K562 (cell line): ENCODE measurements at regions not wholly inside any gene's neighbourhood (a gene's known extent, or its start where the extent isn't known, plus 50 kb on each side); places are given as distances from the start of the nearest gene placed in this dataset.

Experiments used
- ATAC-seq: fragments of 200-7000 bp; cut with Tn5 transposase; 3 replicates; pipeline ENCODE4 v1.9.1; 2020; ENCODE audit warnings: moderate library complexity
- BruUV-seq: library from RNA; stranded (reverse); fragments of 400-500 nt; replicated peaks from 2 replicates; lab custom pipeline; 2021; lab: Mats Ljungman, UMichigan
- CTCF ChIA-PET: fragments of 300-600 bp; formaldehyde crosslinking; extraction: SDS; loops from one replicate; lab custom pipeline; 2021; ENCODE audit warnings: low intra/inter-chr PET ratio; lab: Yijun Ruan, JAX
- POLR2A ChIA-PET: fragments of 300-600, 350-650 bp; sonication (Branson Sonifier 250); formaldehyde crosslinking; extraction: SDS; loops from one replicate; lab custom pipeline; 2021; ENCODE audit warnings: antibody characterized with exemption, inconsistent platforms; lab: Yijun Ruan, JAX
- DNase-seq, 4 experiments: peaks; one replicate each; pipeline versions ENCODE4 v3.0.0 to v3.0.0-alpha.2; 2011 to 2018; ENCODE audit warnings: low spot score in 3 of 4, mixed read lengths in 3 of 4; ENCODE audit errors: extremely low read depth in 1 of 4
- FAIRE-seq: peaks from 2 replicates; lab custom pipeline; 2011; peaks lifted over from hg19 to GRCh38; lab: Jason Lieb, UNC
- H2AFZ ChIP-seq: 2 replicates; pipeline ENCODE4 v1.6.0; 2011; ENCODE audit warnings: low read depth, low read length, control low read depth, inconsistent platforms
- H3K27ac ChIP-seq: fragments of 200-600 bp; 3 replicates; pipeline ENCODE4 v1.8.0; 2011; ENCODE audit warnings: low read depth, mild to moderate bottlenecking, control low read depth, inconsistent platforms, low read length, moderate library complexity, mixed read lengths; ENCODE audit errors: extremely low read depth
- H3K27me3 ChIP-seq, 2 experiments: fragments of 300-600 bp in 1 of 2; 2 replicates in 1 of 2; 3 replicates in 1 of 2; pipeline versions ENCODE4 v1.6.0 to v1.8.0; 2011; ENCODE audit warnings: inconsistent platforms in 2 of 2, low read length in 2 of 2, mild to moderate bottlenecking in 1 of 2, mixed read lengths in 1 of 2, moderate library complexity in 1 of 2; ENCODE audit not compliant: control insufficient read depth in 2 of 2, insufficient read depth in 2 of 2
- H3K36me3 ChIP-seq: fragments of 300-600 bp; 3 replicates; pipeline ENCODE4 v1.8.0; 2011; ENCODE audit warnings: mild to moderate bottlenecking, low read length, inconsistent platforms; ENCODE audit not compliant: control insufficient read depth, insufficient read depth
- H3K4me1 ChIP-seq, 2 experiments: fragments of 200-600 bp in 1 of 2; replicated peaks in 1 of 2; 2 replicates in 1 of 2; 3 replicates in 1 of 2; pipeline versions ENCODE4 v1.5.1 to v1.8.0; 2011; ENCODE audit warnings: inconsistent platforms in 2 of 2, low read length in 2 of 2, mild to moderate bottlenecking in 1 of 2, mixed read lengths in 1 of 2, moderate library complexity in 1 of 2; ENCODE audit not compliant: control insufficient read depth in 2 of 2, insufficient read depth in 2 of 2
- H3K4me2 ChIP-seq: 2 replicates; pipeline ENCODE4 v1.6.1; 2011; ENCODE audit warnings: low read length, control low read depth, inconsistent platforms, mixed read lengths; ENCODE audit not compliant: insufficient read depth
- H3K4me3 ChIP-seq: fragments of 200-600 bp; sonication (generic), shearing (Covaris generic); 2 replicates; pipeline ENCODE4 v1.5.1; 2016; ENCODE audit warnings: control low read depth, inconsistent platforms
- H3K79me2 ChIP-seq: fragments of 200-600 bp; 3 replicates; pipeline ENCODE4 v1.8.0; 2011; ENCODE audit warnings: low read length, inconsistent platforms; ENCODE audit not compliant: control insufficient read depth, insufficient read depth
- H3K9ac ChIP-seq, 2 experiments: 2 replicates each; pipeline versions ENCODE4 v1.6.0 to v1.6.1; 2011; ENCODE audit warnings: low read depth in 2 of 2, low read length in 2 of 2, control low read depth in 1 of 2, inconsistent platforms in 1 of 2, mild to moderate bottlenecking in 1 of 2, mixed read lengths in 1 of 2; ENCODE audit not compliant: insufficient read depth in 1 of 2
- H3K9me1 ChIP-seq: one replicate; pipeline ENCODE4 v1.6.0; 2011; ENCODE audit warnings: inconsistent platforms, mild to moderate bottlenecking, low read length, moderate library complexity; ENCODE audit not compliant: control insufficient read depth, insufficient read depth
- H3K9me3 ChIP-seq: replicated peaks from 2 replicates; pipeline ENCODE4 v1.5.1; 2011; ENCODE audit warnings: low read depth, low read length, inconsistent platforms; ENCODE audit not compliant: control insufficient read depth, insufficient read depth
- H4K20me1 ChIP-seq: replicated peaks from 2 replicates; pipeline ENCODE4 v1.6.1; 2011; ENCODE audit warnings: low read length, inconsistent platforms, mixed read lengths; ENCODE audit not compliant: control insufficient read depth, insufficient read depth
- AFF4 ChIP-seq: sonication (generic); formaldehyde crosslinking; IDR thresholded peaks from 2 replicates; pipeline ENCODE4 v1.8.0; 2023; ENCODE audit warnings: mild to moderate bottlenecking, missing genetic modification reagents
- CEBPB ChIP-seq: fragments of 450-650 bp; IDR thresholded peaks from 2 replicates; pipeline ENCODE4 v1.6.1; 2016; ENCODE audit warnings: missing genetic modification characterization, missing compliant biosample characterization
- DIDO1 ChIP-seq: fragments of 450-650 bp; IDR thresholded peaks from 2 replicates; pipeline ENCODE4 v1.6.1; 2016; ENCODE audit warnings: low read depth, missing biosample characterization, missing genetic modification characterization
- FOXM1 ChIP-seq, 2 experiments: fragments of 450-650 bp in 1 of 2; sonication (generic) in 1 of 2; formaldehyde crosslinking in 1 of 2; IDR thresholded peaks; 2 replicates each; pipeline versions ENCODE4 v1.6.1 to v1.9.0; 2017 to 2022; ENCODE audit warnings: low read depth in 2 of 2, mild to moderate bottlenecking in 2 of 2, missing genetic modification reagents in 1 of 2, moderate library complexity in 1 of 2
- HCFC1 ChIP-seq: IDR thresholded peaks from 2 replicates; pipeline ENCODE4 v1.6.1; 2012; ENCODE audit warnings: low read depth, low read length, improper control_type of control experiment
- MTA1 ChIP-seq: fragments of 450-650 bp; IDR thresholded peaks from 2 replicates; pipeline ENCODE4 v1.6.1; 2017; ENCODE audit warnings: borderline replicate concordance
- PRDM10 ChIP-seq: fragments of 450-650 bp; IDR thresholded peaks from 2 replicates; pipeline ENCODE4 v1.6.1; 2018; ENCODE audit not compliant: partially characterized antibody
- TEAD2 ChIP-seq: fragments of 450-650 bp; IDR thresholded peaks from 2 replicates; pipeline ENCODE4 v1.6.1; 2016; ENCODE audit warnings: missing genetic modification characterization, control low read depth, missing compliant biosample characterization
- ZNF384 ChIP-seq: IDR thresholded peaks from 2 replicates; pipeline ENCODE4 v1.6.1; 2012; ENCODE audit warnings: low read depth, low read length, improper control_type of control experiment
- ZNF449 ChIP-seq: fragments of 250-450 bp; sonication (Bioruptor Pico); IDR thresholded peaks from 2 replicates; pipeline ENCODE4 v1.8.0; 2022; ENCODE audit warnings: moderate library complexity, mild to moderate bottlenecking, inconsistent platforms
- WGBS: fragments of 100-300 bp; shearing (Covaris generic); methylation state at CpG from one replicate; pipeline ENCODE4 v1.1.6; 2016; ENCODE audit warnings: low coverage, mixed read lengths; ENCODE audit not compliant: insufficient coverage; ENCODE audit errors: missing lambda C conversion rate; 5-methylcytosine and 5-hydroxymethylcytosine counted together
- in situ Hi-C: fragments of 300-500 bp; cut with MboI; formaldehyde crosslinking; loops from 4 replicates; pipeline ENCODE4 v1.15.0; 2018; ENCODE audit warnings: inconsistent platforms, mixed read lengths
- intact Hi-C: fragments of 100-400 bp; cut with micrococcal nuclease; formaldehyde crosslinking; loops from 2 replicates; pipeline ENCODE4 v1.14.2; 2022

- TF ChIP-seq ZNF449 (CRISPR knock-in tag) (no peak), HCFC1 (no peak), AFF4 (CRISPR knock-in tag) (no peak)
These were observed 61.6 kb upstream of the LAPTM5 start (continued) for GRCh38 chr1:30819244-30819571.

GRCh38 chr1:30818568-30819243 is 61.1 kb upstream of the LAPTM5 start:
- BruUV-seq = no TSS peak

More at GRCh38 chr1:30818568-30819243, 61.1 kb upstream of the LAPTM5 start:
- H3K9ac ChIP-seq = peak overlapping the region in 1 of 2 experiments; percentile 32; a peak in 2 of 4 replicates
- intact Hi-C loops = no loop called here
- no peak overlapping the region for H3K27ac ChIP-seq
- no peaks in the 10 kb centered on the region for H3K36me3 ChIP-seq
- H3K4me2 ChIP-seq = no peak overlapping the region
- no peak for DNase-seq
- TF ChIP-seq DIDO1 = no peak
- TF ChIP-seq CEBPB (tag) = peak; percentile 56
- TF ChIP-seq FOXM1 (IDR thresholded peaks at IDR 0.05; ENCODE audit: low read depth) = no peak
- no peak for TF ChIP-seq FOXM1 (CRISPR knock-in tag; IDR thresholded peaks at IDR 0.05; ENCODE audit: low read depth)
- TF ChIP-seq TEAD2 (tag) = no peak
- TF ChIP-seq ZNF384 = no peak
- no peak for TF ChIP-seq MTA1
- peak; percentile 54 for TF ChIP-seq PRDM10
- in situ Hi-C loops = no loop called here
- no peak for FAIRE-seq
- ChIA-PET CTCF (no interaction called here), POLR2A (interaction anchor here (0.5 to 1.7 kb wide), 4 partner anchors 10 to 1009 kb away, joined by 3 to 8 read pairs (median 3); no protein-coding TSS in a partner anchor)
- H4K20me1 ChIP-seq = no peaks in the 10 kb centered on the region
- no peak overlapping the region for H2AFZ ChIP-seq
- H3K9me3 ChIP-seq = no peaks in the 10 kb centered on the region
- no peak for ATAC-seq
- no peak overlapping the region for H3K4me3 ChIP-seq
- WGBS = 25% methylated on average over 10 of the region's 10 CpGs
- no peaks in the 10 kb centered on the region for H3K9me1 ChIP-seq
- H3K4me1 ChIP-seq = peaks cover 11 to 15% of the 10 kb centered on the region in 2 experiments; a peak in 4 of 5 replicates
- peaks cover 0 to 13% of the 10 kb centered on the region in 2 experiments; a peak in 2 of 5 replicates for H3K27me3 ChIP-seq
- H3K79me2 ChIP-seq = no peaks in the 10 kb centered on the region
